H9 (cell line): ENCODE measurements at regions not wholly inside any gene's neighbourhood (a gene's known extent, or its start where the extent isn't known, plus 50 kb on each side); places are given as distances from the start of the nearest gene placed in this dataset.

ENCODE experiments used
- DNase-seq: peaks from one replicate; pipeline ENCODE4 v3.0.0-alpha.2; 2017
- H2AFZ ChIP-seq: one replicate; pipeline ENCODE4 v1.6.1; 2013; ENCODE audit warnings: mild to moderate bottlenecking, low read length, control low read depth, moderate library complexity
- H2AK5ac ChIP-seq: 2 replicates; pipeline ENCODE4 v1.6.1; 2013; ENCODE audit warnings: low read length, control low read depth, mixed read lengths; ENCODE audit not compliant: insufficient read length
- H2BK120ac ChIP-seq: one replicate; pipeline ENCODE4 v1.6.1; 2013; ENCODE audit warnings: low read depth, mild to moderate bottlenecking, low read length, control low read depth, inconsistent platforms; ENCODE audit not compliant: poor library complexity, severe bottlenecking
- H2BK12ac ChIP-seq: 2 replicates; pipeline ENCODE4 v1.6.1; 2013; ENCODE audit warnings: low read length, control low read depth, mixed read lengths, low read depth; ENCODE audit not compliant: insufficient read length
- H2BK15ac ChIP-seq: 2 replicates; pipeline ENCODE4 v1.6.1; 2013; ENCODE audit warnings: low read depth, low read length, control low read depth
- H2BK20ac ChIP-seq: one replicate; pipeline ENCODE4 v1.6.1; 2013; ENCODE audit warnings: low read depth, mild to moderate bottlenecking, low read length, control low read depth, inconsistent platforms; ENCODE audit not compliant: poor library complexity, severe bottlenecking
- H2BK5ac ChIP-seq: 2 replicates; pipeline ENCODE4 v1.6.1; 2013; ENCODE audit warnings: low read length, control low read depth, mixed read lengths; ENCODE audit not compliant: insufficient read length
- H3K14ac ChIP-seq: 2 replicates; pipeline ENCODE4 v1.6.1; 2013; ENCODE audit warnings: low read length, control low read depth; ENCODE audit not compliant: insufficient read depth
- H3K18ac ChIP-seq: 2 replicates; pipeline ENCODE4 v1.6.1; 2013; ENCODE audit warnings: low read depth, mild to moderate bottlenecking, mixed read lengths, low read length, control low read depth; ENCODE audit not compliant: insufficient read length
- H3K23ac ChIP-seq: 2 replicates; pipeline ENCODE4 v1.6.1; 2013; ENCODE audit warnings: low read length, control low read depth, mixed read lengths, low read depth; ENCODE audit not compliant: insufficient read length
- H3K23me2 ChIP-seq: 2 replicates; pipeline ENCODE4 v1.6.1; 2013; ENCODE audit warnings: low read depth, mild to moderate bottlenecking, mixed read lengths, low read length, control low read depth; ENCODE audit not compliant: insufficient read length, poor library complexity, severe bottlenecking
- H3K27ac ChIP-seq: 2 replicates; pipeline ENCODE4 v1.5.1; 2013; ENCODE audit warnings: low read length, control low read depth, mixed read lengths, low read depth; ENCODE audit not compliant: insufficient read length
- H3K27me3 ChIP-seq: 2 replicates; pipeline ENCODE4 v1.6.1; 2013; ENCODE audit warnings: low read length, control low read depth, inconsistent platforms; ENCODE audit not compliant: insufficient read depth
- H3K4ac ChIP-seq: 2 replicates; pipeline ENCODE4 v1.6.1; 2013; ENCODE audit warnings: low read depth, mild to moderate bottlenecking, control low read depth, inconsistent platforms, low read length, moderate library complexity
- H3K4me1 ChIP-seq: 2 replicates; pipeline ENCODE4 v1.6.1; 2013; ENCODE audit warnings: low read length, control low read depth, inconsistent platforms; ENCODE audit not compliant: insufficient read depth
- H3K4me2 ChIP-seq: 2 replicates; pipeline ENCODE4 v1.6.1; 2013; ENCODE audit warnings: low read length, control low read depth, mixed read lengths; ENCODE audit not compliant: insufficient read length, insufficient read depth
- H3K56ac ChIP-seq: 2 replicates; pipeline ENCODE4 v1.6.1; 2013; ENCODE audit warnings: low read depth, mild to moderate bottlenecking, mixed read lengths, low read length, control low read depth; ENCODE audit not compliant: insufficient read length
- H3K79me1 ChIP-seq: 2 replicates; pipeline ENCODE4 v1.6.1; 2013; ENCODE audit warnings: low read depth, mild to moderate bottlenecking, moderate library complexity, low read length, control low read depth, inconsistent platforms; ENCODE audit not compliant: insufficient read depth, poor library complexity, severe bottlenecking
- H3K79me2 ChIP-seq: 2 replicates; pipeline ENCODE4 v1.6.1; 2013; ENCODE audit warnings: low read length, control low read depth, inconsistent platforms; ENCODE audit not compliant: insufficient read depth
- H3K9ac ChIP-seq: 2 replicates; pipeline ENCODE4 v1.6.1; 2013; ENCODE audit warnings: low read length, control low read depth, mixed read lengths; ENCODE audit not compliant: insufficient read length; ENCODE audit errors: extremely low read depth
- H3K9me3 ChIP-seq: one replicate; pipeline ENCODE4 v1.6.1; 2013; ENCODE audit warnings: low read depth, low read length, inconsistent platforms; ENCODE audit not compliant: control insufficient read depth
- H3T11ph ChIP-seq: one replicate; pipeline ENCODE4 v1.6.1; 2013; ENCODE audit warnings: mild to moderate bottlenecking, low read length, control low read depth, inconsistent platforms
- H4K20me1 ChIP-seq: one replicate; pipeline ENCODE4 v1.6.1; 2013; ENCODE audit not compliant: control insufficient read depth, insufficient read length, insufficient read depth
- H4K5ac ChIP-seq: 2 replicates; pipeline ENCODE4 v1.6.1; 2013; ENCODE audit warnings: low read depth, mild to moderate bottlenecking, mixed read lengths, low read length, control low read depth; ENCODE audit not compliant: insufficient read length
- H4K8ac ChIP-seq: replicated peaks from 2 replicates; pipeline ENCODE4 v1.6.1; 2013; ENCODE audit warnings: low read length, control low read depth, mixed read lengths, low read depth; ENCODE audit not compliant: insufficient read length
- H4K91ac ChIP-seq: 2 replicates; pipeline ENCODE4 v1.6.1; 2013; ENCODE audit warnings: low read depth, mild to moderate bottlenecking, moderate library complexity, mixed read lengths, low read length, control low read depth; ENCODE audit not compliant: insufficient read length
- H3K27ac Mint-ChIP-seq, 3 experiments: 2 replicates in 2 of 3; 3 replicates in 1 of 3; pipeline ENCODE4 v1.8.0; 2020 to 2021; ENCODE audit warnings: mixed read lengths in 3 of 3, mild to moderate bottlenecking in 1 of 3, moderate library complexity in 1 of 3
- H3K27me3 Mint-ChIP-seq: 2 replicates; pipeline ENCODE4 v1.8.0; 2021; ENCODE audit warnings: low read depth, mild to moderate bottlenecking, moderate library complexity, mixed read lengths
- H3K36me3 Mint-ChIP-seq, 3 experiments: 2 replicates in 2 of 3; 3 replicates in 1 of 3; pipeline ENCODE4 v1.8.0; 2020 to 2021; ENCODE audit warnings: low read depth in 3 of 3, mixed read lengths in 3 of 3; ENCODE audit not compliant: insufficient read depth in 1 of 3
- H3K4me1 Mint-ChIP-seq, 2 experiments: 2 replicates each; pipeline ENCODE4 v1.8.0; 2020; ENCODE audit warnings: mixed read lengths in 2 of 2
- H3K4me3 Mint-ChIP-seq, 2 experiments: 2 replicates in 1 of 2; 3 replicates in 1 of 2; pipeline ENCODE4 v1.8.0; 2020 to 2021; ENCODE audit warnings: mild to moderate bottlenecking in 2 of 2, mixed read lengths in 2 of 2, moderate library complexity in 1 of 2
- H3K9me3 Mint-ChIP-seq, 2 experiments: 2 replicates in 1 of 2; 3 replicates in 1 of 2; pipeline ENCODE4 v1.8.0; 2020; ENCODE audit warnings: mild to moderate bottlenecking in 2 of 2, mixed read lengths in 2 of 2, moderate library complexity in 1 of 2
- WGBS: extraction: QIAGEN DNeasy Blood & Tissue Kit; methylation state at CpG from one replicate; pipeline ENCODE4 v1.1.7; 2013; ENCODE audit warnings: missing lambda C conversion rate, low lambda C conversion rate, mixed read lengths; ENCODE audit not compliant: insufficient read length; ENCODE audit errors: extremely low coverage; 5-methylcytosine and 5-hydroxymethylcytosine counted together
- TF ChIP-seq, protein P1 (sequence below): fragments of 200-600 bp; sonication (generic); conservative IDR thresholded peaks from 3 replicates; pipeline ENCODE4 v1.8.0; 2021; ENCODE audit warnings: antibody characterized with exemption, mild to moderate bottlenecking

DNA sequence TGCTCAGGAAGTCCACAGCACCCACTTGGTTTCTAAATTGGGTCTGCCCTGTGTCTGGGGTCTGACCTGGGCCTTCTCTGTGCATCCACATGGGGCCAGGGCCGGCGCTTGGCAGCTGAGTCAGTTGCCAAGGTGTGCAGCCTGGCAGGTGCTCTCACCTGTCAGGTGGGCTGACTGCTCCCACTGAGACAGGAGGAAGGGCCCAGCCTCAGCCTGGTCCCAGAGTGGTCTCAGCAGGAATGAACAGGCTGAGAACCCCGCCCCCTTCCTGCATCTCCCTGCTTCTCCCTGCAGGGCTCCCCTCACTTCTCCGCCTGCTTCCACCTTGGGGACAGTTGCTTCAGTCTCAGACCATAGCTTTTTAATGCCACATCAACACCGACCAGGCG lies 60.5 kb downstream of the BARX1 start:
- TF ChIP-seq, protein P1, sequence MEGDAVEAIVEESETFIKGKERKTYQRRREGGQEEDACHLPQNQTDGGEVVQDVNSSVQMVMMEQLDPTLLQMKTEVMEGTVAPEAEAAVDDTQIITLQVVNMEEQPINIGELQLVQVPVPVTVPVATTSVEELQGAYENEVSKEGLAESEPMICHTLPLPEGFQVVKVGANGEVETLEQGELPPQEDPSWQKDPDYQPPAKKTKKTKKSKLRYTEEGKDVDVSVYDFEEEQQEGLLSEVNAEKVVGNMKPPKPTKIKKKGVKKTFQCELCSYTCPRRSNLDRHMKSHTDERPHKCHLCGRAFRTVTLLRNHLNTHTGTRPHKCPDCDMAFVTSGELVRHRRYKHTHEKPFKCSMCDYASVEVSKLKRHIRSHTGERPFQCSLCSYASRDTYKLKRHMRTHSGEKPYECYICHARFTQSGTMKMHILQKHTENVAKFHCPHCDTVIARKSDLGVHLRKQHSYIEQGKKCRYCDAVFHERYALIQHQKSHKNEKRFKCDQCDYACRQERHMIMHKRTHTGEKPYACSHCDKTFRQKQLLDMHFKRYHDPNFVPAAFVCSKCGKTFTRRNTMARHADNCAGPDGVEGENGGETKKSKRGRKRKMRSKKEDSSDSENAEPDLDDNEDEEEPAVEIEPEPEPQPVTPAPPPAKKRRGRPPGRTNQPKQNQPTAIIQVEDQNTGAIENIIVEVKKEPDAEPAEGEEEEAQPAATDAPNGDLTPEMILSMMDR = no peak
- H2BK120ac ChIP-seq = no peak overlapping the region

More for the DNA sequence above, 60.5 kb downstream of the BARX1 start:
- no peak overlapping the region for H3K4ac ChIP-seq
- no peaks in the 10 kb centered on the region for H3K23me2 ChIP-seq
- Mint-ChIP-seq H3K9me3 (peaks cover 16 to 31% of the 10 kb centered on the region in 2 experiments), H3K4me1 (no peaks in the 10 kb centered on the region), H3K36me3 (peaks cover 3 to 8% (median 6%) of the 10 kb centered on the region in 3 experiments; a peak in 4 of 7 replicates), H3K4me3 (no peak overlapping the region), H3K27me3 (peaks cover 4% of the 10 kb centered on the region), H3K27ac (no peak overlapping the region)
- H2AK5ac ChIP-seq = no peak overlapping the region
- H3K56ac ChIP-seq = no peak overlapping the region
- no peak overlapping the region for H3K9ac ChIP-seq
- H2AFZ ChIP-seq = no peak overlapping the region
- H3K4me1 ChIP-seq = no peaks in the 10 kb centered on the region
- no peaks in the 10 kb centered on the region for H4K20me1 ChIP-seq
- WGBS = no CpG with 5 or more reads among the region's 6 CpGs
- no peak overlapping the region for H2BK20ac ChIP-seq
- no peaks in the 10 kb centered on the region for H3K79me2 ChIP-seq
- H3T11ph ChIP-seq = no peak overlapping the region
- no peak overlapping the region for H3K27ac ChIP-seq
- H4K5ac ChIP-seq = no peak overlapping the region
- H3K27me3 ChIP-seq = no peaks in the 10 kb centered on the region
- H2BK15ac ChIP-seq = no peak overlapping the region
- no peak overlapping the region for H4K91ac ChIP-seq
- H3K4me2 ChIP-seq = no peak overlapping the region
- no peak overlapping the region for H3K18ac ChIP-seq
- H4K8ac ChIP-seq = no peak overlapping the region
- H3K79me1 ChIP-seq = no peaks in the 10 kb centered on the region
- H3K9me3 ChIP-seq = peaks cover 4% of the 10 kb centered on the region
- H3K14ac ChIP-seq = no peak overlapping the region
- H2BK12ac ChIP-seq = no peak overlapping the region
- H2BK5ac ChIP-seq = no peak overlapping the region
- H3K23ac ChIP-seq = no peak overlapping the region
- peak; percentile 32 for DNase-seq
